ENCODE measurements at regions not wholly inside any gene's neighbourhood (a gene's known extent, or its start where the extent isn't known, plus 50 kb on each side); places are given as distances from the start of the nearest gene placed in this dataset.

DNA sequence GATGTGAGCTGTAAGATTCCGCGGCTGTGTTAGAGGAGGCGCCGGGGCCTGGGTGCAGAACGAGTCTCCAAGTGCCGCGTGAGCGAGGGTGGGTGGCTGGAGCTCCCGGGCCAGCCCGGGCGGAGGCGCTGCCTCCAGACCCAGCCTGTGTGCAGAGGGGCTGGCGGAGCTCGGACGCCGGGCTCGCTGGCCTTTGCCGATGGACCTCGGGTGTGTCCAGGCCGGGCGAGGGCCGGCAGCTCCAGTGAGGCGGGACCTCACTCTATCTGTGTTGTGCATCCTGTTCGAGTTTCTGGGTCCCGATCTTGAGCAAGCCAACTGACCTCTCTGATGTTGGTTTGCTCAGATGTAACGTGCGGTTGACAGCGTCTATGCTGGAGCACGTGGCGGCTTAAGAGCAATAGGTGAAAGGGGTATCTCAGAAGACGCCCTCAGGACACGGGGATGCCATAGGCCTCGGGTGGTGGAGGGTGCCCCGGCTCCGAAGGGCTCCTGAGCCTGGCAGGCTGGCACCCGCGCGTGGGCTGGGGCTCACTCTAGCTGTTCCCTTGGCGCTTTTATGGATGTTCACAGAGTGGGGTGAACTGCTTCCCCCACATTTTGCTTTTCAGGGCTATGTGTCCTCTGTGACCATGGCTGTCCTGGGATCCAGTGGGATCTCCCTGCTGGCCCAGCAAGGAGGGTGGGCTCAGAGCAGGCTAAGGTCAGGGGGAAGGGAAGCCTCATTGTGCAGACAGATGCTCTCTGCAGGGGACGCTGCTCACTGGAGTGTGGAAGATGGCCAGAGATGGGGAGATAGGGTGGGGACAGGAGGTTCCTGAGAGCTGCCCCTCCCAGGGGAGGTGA lies 69.8 kb downstream of the MRPL36 start:
- no peak overlapping the region for H3K4me3 ChIP-seq
- H3K4me2 ChIP-seq (ENCODE audit: control insufficient read depth, insufficient read depth) = no peak overlapping the region
- no TSS peak for BruUV-seq (replicated peaks)
- no peak overlapping the region for H3K9ac ChIP-seq (ENCODE audit: control insufficient read depth, insufficient read depth, low read length)
- WGBS (ENCODE audit: insufficient coverage, insufficient replicate concordance, low lambda C conversion rate, missing lambda C conversion rate) = 64% methylated on average over 40 of the region's 40 CpGs
- TF ChIP-seq, protein P1, sequence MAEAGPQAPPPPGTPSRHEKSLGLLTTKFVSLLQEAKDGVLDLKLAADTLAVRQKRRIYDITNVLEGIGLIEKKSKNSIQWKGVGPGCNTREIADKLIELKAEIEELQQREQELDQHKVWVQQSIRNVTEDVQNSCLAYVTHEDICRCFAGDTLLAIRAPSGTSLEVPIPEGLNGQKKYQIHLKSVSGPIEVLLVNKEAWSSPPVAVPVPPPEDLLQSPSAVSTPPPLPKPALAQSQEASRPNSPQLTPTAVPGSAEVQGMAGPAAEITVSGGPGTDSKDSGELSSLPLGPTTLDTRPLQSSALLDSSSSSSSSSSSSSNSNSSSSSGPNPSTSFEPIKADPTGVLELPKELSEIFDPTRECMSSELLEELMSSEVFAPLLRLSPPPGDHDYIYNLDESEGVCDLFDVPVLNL (IDR thresholded peaks at IDR 0.05; ENCODE audit: low read depth, low read length) = no peak
- TF ChIP-seq PAX5 (IDR thresholded peaks at IDR 0.05; ENCODE audit: borderline replicate concordance, low read depth, low read length) (no peak), RELA (IDR thresholded peaks at IDR 0.05; ENCODE audit: borderline replicate concordance, partially characterized antibody) (no peak), ZNF274 (IDR thresholded peaks at IDR 0.05; ENCODE audit: insufficient read depth, insufficient read length) (no peak)
- H3K4me1 ChIP-seq (ENCODE audit: control insufficient read depth, insufficient read depth, low read length) = no peaks in the 10 kb centered on the region
- no peaks in the 10 kb centered on the region for H3K79me2 ChIP-seq (ENCODE audit: control insufficient read depth, insufficient read depth, low read length)
- no peak overlapping the region for H2AFZ ChIP-seq (ENCODE audit: control insufficient read depth, low read depth, low read length)
- H4K20me1 ChIP-seq (ENCODE audit: control insufficient read depth, insufficient read depth) = no peaks in the 10 kb centered on the region
- SMC1A ChIA-PET (ENCODE audit: uncharacterized antibody, unreplicated experiment) = no interaction called here
- intact Hi-C loops (cut with micrococcal nuclease; ENCODE audit: unreplicated experiment) (loop anchor here (10.0 kb wide), 1 partner anchor 75 kb away; the partner anchor contains the start of gene NDUFS6), in situ Hi-C loops (cut with MboI) (no loop called here)
- no peak overlapping the region for H3K27ac ChIP-seq (ENCODE audit: control insufficient read depth, insufficient read depth)
- peaks cover under 1 to 2% of the 10 kb centered on the region in 2 experiments for H3K27me3 ChIP-seq (replicated peaks in 1 of 2; ENCODE audit: control insufficient read depth in 2 of 2, insufficient read depth in 2 of 2, low read length in 1 of 2)
- RAD21 ChIA-PET (ENCODE audit: unreplicated experiment) = no interaction called here
- H3K36me3 ChIP-seq (ENCODE audit: control insufficient read depth in 2 of 2, insufficient read depth in 2 of 2, low read length in 1 of 2) = no peaks in the 10 kb centered on the region
- no peaks in the 10 kb centered on the region for H3K9me3 ChIP-seq (replicated peaks; ENCODE audit: control insufficient read depth, insufficient read depth, low read length)
- POLR2A ChIA-PET = no interaction called here
- ATAC-seq (no peak), FAIRE-seq (no peak), DNase-seq (ENCODE audit: low read depth, low spot score) (no peak)
- CTCF ChIA-PET = no interaction called here

GRCh38 chr5:1728846-1729245 lies 70.8 kb downstream of the MRPL36 start:
- Histone ChIP-seq H3K36me3 (ENCODE audit: control insufficient read depth in 2 of 2, insufficient read depth in 2 of 2, low read length in 1 of 2) (no peaks in the 10 kb centered on the region), H3K79me2 (ENCODE audit: control insufficient read depth, insufficient read depth, low read length) (no peaks in the 10 kb centered on the region), H3K9me3 (replicated peaks; ENCODE audit: control insufficient read depth, insufficient read depth, low read length) (no peaks in the 10 kb centered on the region), H3K4me1 (ENCODE audit: control insufficient read depth, insufficient read depth, low read length) (no peaks in the 10 kb centered on the region), H4K20me1 (ENCODE audit: control insufficient read depth, insufficient read depth) (no peaks in the 10 kb centered on the region), H2AFZ (ENCODE audit: control insufficient read depth, low read depth, low read length) (no peak overlapping the region), H3K27me3 (replicated peaks in 1 of 2; ENCODE audit: control insufficient read depth in 2 of 2, insufficient read depth in 2 of 2, low read length in 1 of 2) (peaks cover 6% of the 10 kb centered on the region in 2 experiments), H3K4me2 (ENCODE audit: control insufficient read depth, insufficient read depth) (no peak overlapping the region), H3K9ac (ENCODE audit: control insufficient read depth, insufficient read depth, low read length) (no peak overlapping the region), H3K4me3 (no peak overlapping the region), H3K27ac (ENCODE audit: control insufficient read depth, insufficient read depth) (no peak overlapping the region)
- RAD21 ChIA-PET (ENCODE audit: unreplicated experiment) = no interaction called here
- in situ Hi-C loops (cut with MboI) (no loop called here), intact Hi-C loops (cut with micrococcal nuclease; ENCODE audit: unreplicated experiment) (no loop called here)
- ATAC-seq = no peak
- SMC1A ChIA-PET (ENCODE audit: uncharacterized antibody, unreplicated experiment) = no interaction called here
- no peak for DNase-seq (ENCODE audit: low read depth, low spot score)
- CTCF ChIA-PET = no interaction called here
- POLR2A ChIA-PET = no interaction called here
- 77% methylated on average over 24 of the region's 24 CpGs for WGBS (ENCODE audit: insufficient coverage, insufficient replicate concordance, low lambda C conversion rate, missing lambda C conversion rate)
- no peak for FAIRE-seq
- BruUV-seq (replicated peaks) = no TSS peak
- TF ChIP-seq TBL1XR1 (IDR thresholded peaks at IDR 0.05; ENCODE audit: low read depth, low read length) (no peak), CHD1 (IDR thresholded peaks at IDR 0.05; ENCODE audit: low read depth, low read length) (no peak), KAT2A (conservative IDR thresholded peaks at IDR 0.05; ENCODE audit: control insufficient read depth, low read depth, low read length) (no peak), POLR2AphosphoS2 (IDR thresholded peaks at IDR 0.05; ENCODE audit: low read depth, low read length) (no peak), ESRRA (IDR thresholded peaks at IDR 0.05; ENCODE audit: low read length) (no peak)
- TF ChIP-seq, protein P2, sequence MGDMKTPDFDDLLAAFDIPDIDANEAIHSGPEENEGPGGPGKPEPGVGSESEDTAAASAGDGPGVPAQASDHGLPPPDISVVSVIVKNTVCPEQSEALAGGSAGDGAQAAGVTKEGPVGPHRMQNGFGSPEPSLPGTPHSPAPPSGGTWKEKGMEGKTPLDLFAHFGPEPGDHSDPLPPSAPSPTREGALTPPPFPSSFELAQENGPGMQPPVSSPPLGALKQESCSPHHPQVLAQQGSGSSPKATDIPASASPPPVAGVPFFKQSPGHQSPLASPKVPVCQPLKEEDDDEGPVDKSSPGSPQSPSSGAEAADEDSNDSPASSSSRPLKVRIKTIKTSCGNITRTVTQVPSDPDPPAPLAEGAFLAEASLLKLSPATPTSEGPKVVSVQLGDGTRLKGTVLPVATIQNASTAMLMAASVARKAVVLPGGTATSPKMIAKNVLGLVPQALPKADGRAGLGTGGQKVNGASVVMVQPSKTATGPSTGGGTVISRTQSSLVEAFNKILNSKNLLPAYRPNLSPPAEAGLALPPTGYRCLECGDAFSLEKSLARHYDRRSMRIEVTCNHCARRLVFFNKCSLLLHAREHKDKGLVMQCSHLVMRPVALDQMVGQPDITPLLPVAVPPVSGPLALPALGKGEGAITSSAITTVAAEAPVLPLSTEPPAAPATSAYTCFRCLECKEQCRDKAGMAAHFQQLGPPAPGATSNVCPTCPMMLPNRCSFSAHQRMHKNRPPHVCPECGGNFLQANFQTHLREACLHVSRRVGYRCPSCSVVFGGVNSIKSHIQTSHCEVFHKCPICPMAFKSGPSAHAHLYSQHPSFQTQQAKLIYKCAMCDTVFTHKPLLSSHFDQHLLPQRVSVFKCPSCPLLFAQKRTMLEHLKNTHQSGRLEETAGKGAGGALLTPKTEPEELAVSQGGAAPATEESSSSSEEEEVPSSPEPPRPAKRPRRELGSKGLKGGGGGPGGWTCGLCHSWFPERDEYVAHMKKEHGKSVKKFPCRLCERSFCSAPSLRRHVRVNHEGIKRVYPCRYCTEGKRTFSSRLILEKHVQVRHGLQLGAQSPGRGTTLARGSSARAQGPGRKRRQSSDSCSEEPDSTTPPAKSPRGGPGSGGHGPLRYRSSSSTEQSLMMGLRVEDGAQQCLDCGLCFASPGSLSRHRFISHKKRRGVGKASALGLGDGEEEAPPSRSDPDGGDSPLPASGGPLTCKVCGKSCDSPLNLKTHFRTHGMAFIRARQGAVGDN (IDR thresholded peaks at IDR 0.05) = no peak

Data from GM12878 (cell line).